ENCODE measurements at regions not wholly inside any gene's neighbourhood (a gene's known extent, or its start where the extent isn't known, plus 50 kb on each side); places are given as distances from the start of the nearest gene placed in this dataset.

DNA sequence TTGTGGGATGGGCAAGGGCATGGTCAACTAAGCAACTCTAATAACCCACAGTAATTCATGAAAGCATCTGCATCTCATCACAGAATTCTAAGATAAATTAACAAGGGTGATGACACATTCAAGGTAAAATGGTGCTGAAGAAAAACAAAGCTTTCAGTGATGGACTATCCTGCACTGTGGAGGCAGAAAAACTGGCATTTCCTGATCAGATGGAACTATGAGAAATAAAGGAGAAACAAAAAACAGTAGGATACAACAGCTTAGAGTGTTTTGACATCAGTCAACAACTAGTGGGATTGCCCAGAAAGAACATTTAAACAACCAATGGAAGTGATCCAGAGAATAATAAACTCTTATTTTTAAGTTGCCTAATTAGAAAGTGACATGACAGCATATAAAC is 327.0 kb downstream of the KLF5 start:
- TF ChIP-seq, protein P1, sequence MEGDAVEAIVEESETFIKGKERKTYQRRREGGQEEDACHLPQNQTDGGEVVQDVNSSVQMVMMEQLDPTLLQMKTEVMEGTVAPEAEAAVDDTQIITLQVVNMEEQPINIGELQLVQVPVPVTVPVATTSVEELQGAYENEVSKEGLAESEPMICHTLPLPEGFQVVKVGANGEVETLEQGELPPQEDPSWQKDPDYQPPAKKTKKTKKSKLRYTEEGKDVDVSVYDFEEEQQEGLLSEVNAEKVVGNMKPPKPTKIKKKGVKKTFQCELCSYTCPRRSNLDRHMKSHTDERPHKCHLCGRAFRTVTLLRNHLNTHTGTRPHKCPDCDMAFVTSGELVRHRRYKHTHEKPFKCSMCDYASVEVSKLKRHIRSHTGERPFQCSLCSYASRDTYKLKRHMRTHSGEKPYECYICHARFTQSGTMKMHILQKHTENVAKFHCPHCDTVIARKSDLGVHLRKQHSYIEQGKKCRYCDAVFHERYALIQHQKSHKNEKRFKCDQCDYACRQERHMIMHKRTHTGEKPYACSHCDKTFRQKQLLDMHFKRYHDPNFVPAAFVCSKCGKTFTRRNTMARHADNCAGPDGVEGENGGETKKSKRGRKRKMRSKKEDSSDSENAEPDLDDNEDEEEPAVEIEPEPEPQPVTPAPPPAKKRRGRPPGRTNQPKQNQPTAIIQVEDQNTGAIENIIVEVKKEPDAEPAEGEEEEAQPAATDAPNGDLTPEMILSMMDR (IDR thresholded peaks at IDR 0.05) = no peak
- TF ChIP-seq, protein P2, sequence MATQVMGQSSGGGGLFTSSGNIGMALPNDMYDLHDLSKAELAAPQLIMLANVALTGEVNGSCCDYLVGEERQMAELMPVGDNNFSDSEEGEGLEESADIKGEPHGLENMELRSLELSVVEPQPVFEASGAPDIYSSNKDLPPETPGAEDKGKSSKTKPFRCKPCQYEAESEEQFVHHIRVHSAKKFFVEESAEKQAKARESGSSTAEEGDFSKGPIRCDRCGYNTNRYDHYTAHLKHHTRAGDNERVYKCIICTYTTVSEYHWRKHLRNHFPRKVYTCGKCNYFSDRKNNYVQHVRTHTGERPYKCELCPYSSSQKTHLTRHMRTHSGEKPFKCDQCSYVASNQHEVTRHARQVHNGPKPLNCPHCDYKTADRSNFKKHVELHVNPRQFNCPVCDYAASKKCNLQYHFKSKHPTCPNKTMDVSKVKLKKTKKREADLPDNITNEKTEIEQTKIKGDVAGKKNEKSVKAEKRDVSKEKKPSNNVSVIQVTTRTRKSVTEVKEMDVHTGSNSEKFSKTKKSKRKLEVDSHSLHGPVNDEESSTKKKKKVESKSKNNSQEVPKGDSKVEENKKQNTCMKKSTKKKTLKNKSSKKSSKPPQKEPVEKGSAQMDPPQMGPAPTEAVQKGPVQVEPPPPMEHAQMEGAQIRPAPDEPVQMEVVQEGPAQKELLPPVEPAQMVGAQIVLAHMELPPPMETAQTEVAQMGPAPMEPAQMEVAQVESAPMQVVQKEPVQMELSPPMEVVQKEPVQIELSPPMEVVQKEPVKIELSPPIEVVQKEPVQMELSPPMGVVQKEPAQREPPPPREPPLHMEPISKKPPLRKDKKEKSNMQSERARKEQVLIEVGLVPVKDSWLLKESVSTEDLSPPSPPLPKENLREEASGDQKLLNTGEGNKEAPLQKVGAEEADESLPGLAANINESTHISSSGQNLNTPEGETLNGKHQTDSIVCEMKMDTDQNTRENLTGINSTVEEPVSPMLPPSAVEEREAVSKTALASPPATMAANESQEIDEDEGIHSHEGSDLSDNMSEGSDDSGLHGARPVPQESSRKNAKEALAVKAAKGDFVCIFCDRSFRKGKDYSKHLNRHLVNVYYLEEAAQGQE (IDR thresholded peaks at IDR 0.05; ENCODE audit: insufficient read depth in 1 of 2, low read depth in 2 of 2, low read length in 1 of 2) = no peak
- TF ChIP-seq TCF7L2 (IDR thresholded peaks at IDR 0.05; ENCODE audit: low read depth, low read length) (no peak), POLR2AphosphoS5 (IDR thresholded peaks at IDR 0.05; ENCODE audit: low read depth, low read length) (no peak)
